Mucosa of descending colon (tissue), 3 donors: ENCODE measurements at regions not wholly inside any gene's neighbourhood (a gene's known extent, or its start where the extent isn't known, plus 50 kb on each side); places are given as distances from the start of the nearest gene placed in this dataset.

Experiments used
- ATAC-seq: fragments of 200-7000 bp; cut with Tn5 transposase; one replicate; pipeline ENCODE4 v1.9.1; 2020; ENCODE audit warnings: mild to moderate bottlenecking, moderate library complexity
- DNase-seq, 3 donors: peaks; one replicate each; pipeline ENCODE4 v3.0.0-alpha.2; 2020
- H3K36me3 ChIP-seq: fragments of 200-600 bp; one replicate; pipeline ENCODE4 v1.8.0; 2021; ENCODE audit warnings: low read depth, mild to moderate bottlenecking
- H3K4me1 ChIP-seq: fragments of 200-600 bp; one replicate; pipeline ENCODE4 v1.8.0; 2021; ENCODE audit warnings: low read depth, mild to moderate bottlenecking
- H3K4me3 ChIP-seq: fragments of 200-600 bp; one replicate; pipeline ENCODE4 v1.8.0; 2021; ENCODE audit warnings: mild to moderate bottlenecking
- H3K9me3 ChIP-seq: fragments of 200-600 bp; one replicate; pipeline ENCODE4 v1.8.0; 2021; ENCODE audit warnings: mild to moderate bottlenecking
- CTCF ChIP-seq: fragments of 200-600 bp; IDR thresholded peaks from one replicate; pipeline ENCODE4 v1.8.0; 2022; ENCODE audit warnings: antibody characterized with exemption, mild to moderate bottlenecking
- intact Hi-C, 2 donors: fragments of 100-400 bp; cut with DNase I in 1 of 2; cut with micrococcal nuclease in 1 of 2; formaldehyde crosslinking; loops; one replicate each; pipeline versions ENCODE4 v1.11.0 to v1.11.1; 2022; cut with DNase I, micrococcal nuclease
- donor health status: DM: no; HTN: no; CAD: no; lungs with moderate emphysema.
- donor health status: DM: no; HTN: no; CAD: no.
- donor health status: DM: no; HTN: yes; CAD: no.

- Histone ChIP-seq H3K9me3 (peaks cover 3% of the 10 kb centered on the region), H3K36me3 (no peaks in the 10 kb centered on the region), H3K4me3 (no peak overlapping the region), H3K4me1 (no peaks in the 10 kb centered on the region)
- no peak for TF ChIP-seq CTCF
- intact Hi-C loops: no loop called here
- ATAC-seq (no peak), DNase-seq (no peak)
Observed at GRCh38 chr14:86790408-86791364, 1202.3 kb downstream of the GALC start.

- intact Hi-C loops: no loop called here
- ATAC-seq (no peak), DNase-seq (no peak)
- Histone ChIP-seq H3K4me3 (no peak overlapping the region), H3K4me1 (no peaks in the 10 kb centered on the region), H3K36me3 (no peaks in the 10 kb centered on the region), H3K9me3 (no peaks in the 10 kb centered on the region)
- TF ChIP-seq CTCF: no peak
Observed at GRCh38 chr14:86788224-86788623, 1204.8 kb downstream of the GALC start.

- Histone ChIP-seq H3K36me3 (no peaks in the 10 kb centered on the region), H3K9me3 (no peaks in the 10 kb centered on the region), H3K4me3 (no peak overlapping the region), H3K4me1 (no peaks in the 10 kb centered on the region)
- intact Hi-C loops: no loop called here
- ATAC-seq: no peak
- TF ChIP-seq CTCF: no peak
- no peak for DNase-seq
Observed at GRCh38 chr14:86787717-86788116, 1205.3 kb downstream of the GALC start.

DNA sequence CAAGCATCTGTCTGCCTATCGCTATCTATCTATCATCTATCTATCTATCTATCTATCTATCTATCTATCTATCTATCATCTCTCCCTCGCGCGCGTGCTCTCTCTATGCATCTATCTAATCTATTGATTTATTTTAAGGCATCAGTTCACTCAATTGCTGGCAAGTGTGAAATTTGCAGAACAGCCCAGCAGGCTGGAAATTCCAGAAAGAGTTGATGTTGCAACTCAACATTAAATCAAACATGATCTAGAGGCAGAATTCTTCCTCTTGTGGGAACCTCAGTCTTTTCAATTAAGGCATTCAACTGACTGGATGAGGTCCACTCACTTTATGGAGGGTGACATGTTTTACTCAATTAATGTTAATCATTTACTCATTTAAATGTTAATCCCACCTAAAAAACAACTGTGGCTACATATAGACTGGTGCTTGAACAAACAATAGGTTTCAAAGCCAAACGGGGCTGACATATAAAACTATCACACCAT is 1210.8 kb downstream of the GALC start:
- intact Hi-C loops: no loop called here
- no peak for TF ChIP-seq CTCF
- ATAC-seq: no peak
- Histone ChIP-seq H3K36me3 (no peaks in the 10 kb centered on the region), H3K4me3 (no peak overlapping the region), H3K4me1 (no peaks in the 10 kb centered on the region), H3K9me3 (no peaks in the 10 kb centered on the region)
- no peak for DNase-seq

DNA sequence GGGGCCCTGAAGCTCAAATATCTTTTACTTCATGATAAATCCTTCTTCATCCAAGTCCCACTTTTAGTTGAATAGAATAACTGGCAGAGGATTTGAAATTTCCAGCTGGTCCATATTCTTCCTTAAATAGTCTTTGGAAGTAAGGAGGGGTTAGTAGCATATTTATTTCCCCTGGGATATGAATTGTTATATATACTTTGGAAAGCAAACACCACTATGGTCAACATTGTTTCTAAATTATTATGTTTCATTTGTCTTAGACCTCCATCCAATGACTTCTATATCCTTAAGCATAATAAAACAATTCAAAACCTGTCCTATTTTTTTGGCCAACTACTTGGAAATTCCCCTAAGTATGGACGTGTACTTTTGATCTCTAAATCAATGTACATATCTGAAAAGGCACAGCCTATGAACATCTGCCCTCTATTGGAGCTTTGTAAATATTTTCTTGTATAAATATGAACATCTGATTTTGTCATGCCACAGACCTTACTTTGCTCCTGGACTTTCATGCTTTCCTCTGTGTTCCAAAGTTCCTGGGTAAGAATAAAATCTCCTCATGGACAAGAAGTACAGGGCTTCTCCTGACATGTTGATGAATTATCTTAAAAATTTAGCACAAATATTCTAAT is 1212.0 kb downstream of the GALC start:
- H3K4me1 ChIP-seq: no peaks in the 10 kb centered on the region
- no peak overlapping the region for H3K4me3 ChIP-seq
- DNase-seq (no peak), ATAC-seq (no peak)
- peaks cover 5% of the 10 kb centered on the region for H3K9me3 ChIP-seq
- intact Hi-C loops: no loop called here
- no peaks in the 10 kb centered on the region for H3K36me3 ChIP-seq
- no peak for TF ChIP-seq CTCF
